Astrocyte (in vitro differentiated cells and primary cell): ENCODE measurements at regions not wholly inside any gene's neighbourhood (a gene's known extent, or its start where the extent isn't known, plus 50 kb on each side); places are given as distances from the start of the nearest gene placed in this dataset.
"Not testable (repeated sequence)": the region's sequence is repeated elsewhere in the genome, so short reads cannot be mapped to it uniquely, and the experiment has no call there.

ENCODE experiments used
- DNase-seq: peaks from one replicate; pipeline ENCODE4 v3.0.0-alpha.2; 2010; ENCODE audit warnings: low read depth
- FAIRE-seq: peaks from 2 replicates; lab custom pipeline; 2011; peaks lifted over from hg19 to GRCh38; lab: Jason Lieb, UNC
- H2AFZ ChIP-seq: 2 replicates; pipeline ENCODE4 v1.6.0; 2012; ENCODE audit warnings: low read depth, low read length, inconsistent platforms
- H3K27ac ChIP-seq: 2 replicates; pipeline ENCODE4 v1.5.1; 2011; ENCODE audit warnings: low read depth, low read length, inconsistent platforms
- H3K27me3 ChIP-seq: 2 replicates; pipeline ENCODE4 v1.6.0; 2011; ENCODE audit warnings: low read length, inconsistent platforms; ENCODE audit not compliant: insufficient read depth
- H3K36me3 ChIP-seq: 2 replicates; pipeline ENCODE4 v1.5.1; 2011; ENCODE audit warnings: low read length, inconsistent platforms; ENCODE audit not compliant: insufficient read depth
- H3K4me1 ChIP-seq: 2 replicates; pipeline ENCODE4 v1.5.1; 2011; ENCODE audit warnings: low read length, inconsistent platforms; ENCODE audit not compliant: insufficient read depth
- H3K4me2 ChIP-seq: 2 replicates; pipeline ENCODE4 v1.6.0; 2012; ENCODE audit warnings: low read length, inconsistent platforms
- H3K4me3 ChIP-seq: 2 replicates; pipeline ENCODE4 v1.5.1; 2011; ENCODE audit warnings: low read depth, mild to moderate bottlenecking, low read length, inconsistent platforms; ENCODE audit not compliant: insufficient read depth
- H3K79me2 ChIP-seq: 2 replicates; pipeline ENCODE4 v1.6.0; 2012; ENCODE audit warnings: mild to moderate bottlenecking, low read length, inconsistent platforms; ENCODE audit not compliant: insufficient read depth
- H3K9ac ChIP-seq: 2 replicates; pipeline ENCODE4 v1.6.0; 2012; ENCODE audit warnings: mild to moderate bottlenecking, low read length, inconsistent platforms
- H3K9me3 ChIP-seq: 2 replicates; pipeline ENCODE4 v1.5.1; 2012; ENCODE audit warnings: low read depth, mild to moderate bottlenecking, low read length, inconsistent platforms; ENCODE audit not compliant: insufficient read depth
- H4K20me1 ChIP-seq: 2 replicates; pipeline ENCODE4 v1.6.0; 2012; ENCODE audit warnings: low read length, inconsistent platforms; ENCODE audit not compliant: insufficient read depth
- H3K27ac Mint-ChIP-seq: one replicate; pipeline ENCODE4 v1.8.0; 2021; ENCODE audit warnings: mild to moderate bottlenecking, mixed read lengths; ENCODE audit not compliant: unreplicated experiment
- H3K27me3 Mint-ChIP-seq: one replicate; pipeline ENCODE4 v1.8.0; 2021; ENCODE audit warnings: low read depth, mixed read lengths; ENCODE audit not compliant: unreplicated experiment
- H3K36me3 Mint-ChIP-seq: one replicate; pipeline ENCODE4 v1.8.0; 2021; ENCODE audit warnings: low read depth, mixed read lengths; ENCODE audit not compliant: unreplicated experiment
- H3K4me1 Mint-ChIP-seq: one replicate; pipeline ENCODE4 v1.8.0; 2021; ENCODE audit warnings: low read depth, mixed read lengths; ENCODE audit not compliant: unreplicated experiment
- H3K4me3 Mint-ChIP-seq: one replicate; pipeline ENCODE4 v1.8.0; 2021; ENCODE audit warnings: mild to moderate bottlenecking, moderate library complexity, mixed read lengths; ENCODE audit not compliant: unreplicated experiment
- H3K9me3 Mint-ChIP-seq: one replicate; pipeline ENCODE4 v1.8.0; 2021; ENCODE audit warnings: mild to moderate bottlenecking, mixed read lengths; ENCODE audit not compliant: unreplicated experiment
- EZH2 ChIP-seq: IDR thresholded peaks from 2 replicates; pipeline ENCODE4 v1.6.1; 2012; ENCODE audit warnings: mild to moderate bottlenecking, low read length, inconsistent platforms; ENCODE audit not compliant: insufficient read depth
- TF ChIP-seq, protein P1 (sequence below): IDR thresholded peaks from 2 replicates; pipeline ENCODE4 v1.5.1; 2011; ENCODE audit warnings: low read depth, mild to moderate bottlenecking, inconsistent platforms, low read length, moderate library complexity; ENCODE audit not compliant: insufficient read depth

DNA sequence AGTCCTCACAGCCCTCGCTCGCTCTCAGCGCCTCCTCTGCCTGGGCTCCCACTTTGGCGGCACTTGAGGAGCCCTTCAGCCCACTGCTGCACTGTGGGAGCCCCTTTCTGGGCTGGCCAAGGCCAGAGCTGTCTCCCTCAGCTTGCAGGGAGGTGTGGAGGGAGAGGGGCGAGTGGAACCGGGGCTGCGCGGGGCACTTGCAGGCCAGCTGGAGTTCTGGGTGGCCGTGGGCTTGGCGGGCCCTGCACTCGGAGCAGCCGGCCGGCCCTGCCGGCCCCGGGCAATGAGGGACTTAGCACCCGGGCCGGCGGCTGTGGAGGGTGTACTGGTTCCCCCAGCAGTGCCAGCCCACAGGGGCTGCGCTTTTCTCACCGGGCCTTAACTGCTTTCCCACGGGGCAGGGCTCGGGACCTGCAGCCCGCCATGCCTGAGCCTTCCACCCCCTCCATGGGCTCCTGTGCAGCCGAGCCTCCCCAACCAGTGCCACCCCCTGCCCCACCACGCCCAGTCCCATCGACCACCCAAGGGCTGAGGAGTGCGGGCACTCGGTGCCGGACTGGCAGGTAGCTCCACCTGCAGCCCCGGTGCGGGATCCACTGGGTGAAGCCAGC lies 584.1 kb upstream of the KLF12 start:
- not testable (repeated sequence) for FAIRE-seq, H2AFZ ChIP-seq, H3K27me3 Mint-ChIP-seq, H3K27ac Mint-ChIP-seq, H3K4me3 Mint-ChIP-seq, H3K27me3 ChIP-seq, H4K20me1 ChIP-seq, H3K27ac ChIP-seq, DNase-seq, H3K4me1 ChIP-seq, H3K4me2 ChIP-seq, H3K9ac ChIP-seq, H3K9me3 ChIP-seq, H3K4me3 ChIP-seq, H3K36me3 Mint-ChIP-seq, H3K9me3 Mint-ChIP-seq, H3K4me1 Mint-ChIP-seq, H3K36me3 ChIP-seq, H3K79me2 ChIP-seq

DNA sequence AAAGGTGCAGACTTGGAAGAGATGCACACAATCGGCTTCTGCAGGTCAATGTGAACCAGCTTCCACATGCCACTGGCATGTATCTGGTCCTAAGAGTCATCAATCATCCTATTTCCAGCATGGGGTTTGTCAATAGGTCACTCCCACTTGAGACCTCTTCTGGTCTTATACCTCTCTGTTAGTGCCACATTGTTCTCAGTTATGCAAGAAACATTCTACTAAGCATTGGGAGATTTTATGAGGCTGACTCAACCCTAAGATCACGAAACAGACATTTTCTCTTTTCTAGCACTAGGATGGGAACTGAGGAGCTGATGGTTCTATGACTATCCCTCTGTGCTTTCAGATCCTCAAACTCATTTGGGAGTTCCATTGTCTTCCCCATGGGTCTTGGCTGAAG lies 581.5 kb upstream of the KLF12 start:
- TF ChIP-seq, protein P1, sequence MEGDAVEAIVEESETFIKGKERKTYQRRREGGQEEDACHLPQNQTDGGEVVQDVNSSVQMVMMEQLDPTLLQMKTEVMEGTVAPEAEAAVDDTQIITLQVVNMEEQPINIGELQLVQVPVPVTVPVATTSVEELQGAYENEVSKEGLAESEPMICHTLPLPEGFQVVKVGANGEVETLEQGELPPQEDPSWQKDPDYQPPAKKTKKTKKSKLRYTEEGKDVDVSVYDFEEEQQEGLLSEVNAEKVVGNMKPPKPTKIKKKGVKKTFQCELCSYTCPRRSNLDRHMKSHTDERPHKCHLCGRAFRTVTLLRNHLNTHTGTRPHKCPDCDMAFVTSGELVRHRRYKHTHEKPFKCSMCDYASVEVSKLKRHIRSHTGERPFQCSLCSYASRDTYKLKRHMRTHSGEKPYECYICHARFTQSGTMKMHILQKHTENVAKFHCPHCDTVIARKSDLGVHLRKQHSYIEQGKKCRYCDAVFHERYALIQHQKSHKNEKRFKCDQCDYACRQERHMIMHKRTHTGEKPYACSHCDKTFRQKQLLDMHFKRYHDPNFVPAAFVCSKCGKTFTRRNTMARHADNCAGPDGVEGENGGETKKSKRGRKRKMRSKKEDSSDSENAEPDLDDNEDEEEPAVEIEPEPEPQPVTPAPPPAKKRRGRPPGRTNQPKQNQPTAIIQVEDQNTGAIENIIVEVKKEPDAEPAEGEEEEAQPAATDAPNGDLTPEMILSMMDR, result no peak
- no peak for TF ChIP-seq EZH2

DNA sequence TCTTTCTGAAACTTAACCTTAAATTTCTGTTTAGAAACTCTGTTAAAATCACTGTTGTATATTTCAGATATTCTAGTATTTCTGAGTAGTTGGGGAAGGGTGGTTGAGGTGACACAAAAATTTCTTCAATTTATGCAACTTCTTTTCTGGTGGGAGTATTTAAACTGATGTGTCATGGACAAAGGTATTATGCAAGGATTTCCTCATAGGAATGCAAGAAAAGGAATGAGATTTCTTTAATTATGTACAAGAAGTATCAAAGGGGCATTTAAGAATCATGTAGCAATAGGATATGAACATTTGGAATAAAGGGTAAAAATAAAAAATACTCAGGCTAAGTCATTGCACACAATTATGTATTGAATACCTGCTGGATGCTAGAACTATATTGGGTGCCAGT lies 575.8 kb upstream of the KLF12 start:
- DNase-seq, result peak; percentile 22
- no peak overlapping the region for H3K4me3 Mint-ChIP-seq
- no peak overlapping the region for H2AFZ ChIP-seq

More for the DNA sequence above, 581.5 kb upstream of the KLF12 start:
- Histone ChIP-seq H3K27me3 (no peaks in the 10 kb centered on the region), H3K9me3 (no peaks in the 10 kb centered on the region), H2AFZ (no peak overlapping the region), H3K27ac (no peak overlapping the region), H4K20me1 (no peaks in the 10 kb centered on the region), H3K4me3 (no peak overlapping the region), H3K9ac (no peak overlapping the region), H3K4me1 (no peaks in the 10 kb centered on the region), H3K79me2 (no peaks in the 10 kb centered on the region), H3K4me2 (no peak overlapping the region), H3K36me3 (no peaks in the 10 kb centered on the region)
- Mint-ChIP-seq H3K9me3 (peaks cover 9% of the 10 kb centered on the region), H3K27ac (no peak overlapping the region), H3K4me1 (no peaks in the 10 kb centered on the region), H3K36me3 (no peaks in the 10 kb centered on the region), H3K4me3 (no peak overlapping the region), H3K27me3 (peaks cover 2% of the 10 kb centered on the region)
- FAIRE-seq (no peak), DNase-seq (no peak)

More for the DNA sequence above, 575.8 kb upstream of the KLF12 start:
- H3K9me3 Mint-ChIP-seq, result no peaks in the 10 kb centered on the region
- no peak for TF ChIP-seq EZH2
- TF ChIP-seq, protein P1, result no peak
- Histone ChIP-seq H3K4me2 (no peak overlapping the region), H3K9ac (no peak overlapping the region), H3K9me3 (no peaks in the 10 kb centered on the region), H3K27ac (no peak overlapping the region), H3K4me3 (no peak overlapping the region), H3K79me2 (no peaks in the 10 kb centered on the region), H4K20me1 (no peaks in the 10 kb centered on the region), H3K27me3 (no peaks in the 10 kb centered on the region), H3K36me3 (no peaks in the 10 kb centered on the region), H3K4me1 (no peaks in the 10 kb centered on the region)
- H3K27ac Mint-ChIP-seq, result no peak overlapping the region
- H3K36me3 Mint-ChIP-seq, result no peaks in the 10 kb centered on the region
- no peak for FAIRE-seq
- no peaks in the 10 kb centered on the region for H3K4me1 Mint-ChIP-seq
- H3K27me3 Mint-ChIP-seq, result no peaks in the 10 kb centered on the region
